ENCODE measurements at regions not wholly inside any gene's neighbourhood (a gene's known extent, or its start where the extent isn't known, plus 50 kb on each side); places are given as distances from the start of the nearest gene placed in this dataset.

DNA sequence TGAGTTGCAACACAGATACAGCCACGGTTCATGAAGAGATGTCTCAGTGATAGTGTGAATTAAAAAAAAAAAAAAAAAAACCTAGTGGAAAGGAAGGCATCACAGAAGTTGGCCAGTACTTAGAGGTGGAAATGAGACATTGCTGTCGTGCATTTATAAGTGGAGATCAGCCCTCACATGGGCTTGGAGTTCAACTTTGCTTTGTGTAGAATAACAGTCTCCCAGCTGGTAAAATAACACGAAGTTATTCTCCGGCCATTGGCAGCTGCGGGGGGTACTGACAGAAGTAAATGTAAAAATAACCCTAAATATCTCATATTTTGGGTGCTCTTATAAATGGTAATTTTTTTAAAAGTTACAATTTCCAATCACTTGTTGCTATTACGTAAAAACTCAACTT lies 98.8 kb upstream of the TMEM18 start:
- TF ChIP-seq POLR2A (IDR thresholded peaks at IDR 0.05) = no peak
- TF ChIP-seq, protein P1, sequence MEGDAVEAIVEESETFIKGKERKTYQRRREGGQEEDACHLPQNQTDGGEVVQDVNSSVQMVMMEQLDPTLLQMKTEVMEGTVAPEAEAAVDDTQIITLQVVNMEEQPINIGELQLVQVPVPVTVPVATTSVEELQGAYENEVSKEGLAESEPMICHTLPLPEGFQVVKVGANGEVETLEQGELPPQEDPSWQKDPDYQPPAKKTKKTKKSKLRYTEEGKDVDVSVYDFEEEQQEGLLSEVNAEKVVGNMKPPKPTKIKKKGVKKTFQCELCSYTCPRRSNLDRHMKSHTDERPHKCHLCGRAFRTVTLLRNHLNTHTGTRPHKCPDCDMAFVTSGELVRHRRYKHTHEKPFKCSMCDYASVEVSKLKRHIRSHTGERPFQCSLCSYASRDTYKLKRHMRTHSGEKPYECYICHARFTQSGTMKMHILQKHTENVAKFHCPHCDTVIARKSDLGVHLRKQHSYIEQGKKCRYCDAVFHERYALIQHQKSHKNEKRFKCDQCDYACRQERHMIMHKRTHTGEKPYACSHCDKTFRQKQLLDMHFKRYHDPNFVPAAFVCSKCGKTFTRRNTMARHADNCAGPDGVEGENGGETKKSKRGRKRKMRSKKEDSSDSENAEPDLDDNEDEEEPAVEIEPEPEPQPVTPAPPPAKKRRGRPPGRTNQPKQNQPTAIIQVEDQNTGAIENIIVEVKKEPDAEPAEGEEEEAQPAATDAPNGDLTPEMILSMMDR (IDR thresholded peaks at IDR 0.05) = no peak

Measured in stomach (tissue), 4 donors.